SK-N-SH (cell line): ENCODE measurements at regions not wholly inside any gene's neighbourhood (a gene's known extent, or its start where the extent isn't known, plus 50 kb on each side); places are given as distances from the start of the nearest gene placed in this dataset.

Experiments used
- CTCF ChIA-PET: fragments of 300-600, 350-600 bp; formaldehyde crosslinking; extraction: SDS; loops from one replicate; lab custom pipeline; 2021; lab: Yijun Ruan, JAX
- POLR2A ChIA-PET: fragments of 350-600 bp; sonication (Branson Sonifier 250); formaldehyde crosslinking; extraction: SDS; loops from one replicate; lab custom pipeline; 2020; ENCODE audit warnings: antibody characterized with exemption, inconsistent platforms; lab: Yijun Ruan, JAX
- DNase-seq: peaks from one replicate; pipeline ENCODE4 v3.0.0; 2012
- H2AFZ ChIP-seq: fragments of 200-600 bp; sonication (generic); 2 replicates; pipeline ENCODE4 v1.8.1; 2016; ENCODE audit warnings: antibody characterized with exemption, mild to moderate bottlenecking, low read depth
- H3F3A ChIP-seq: fragments of 200-600 bp; sonication (generic); replicated peaks from 2 replicates; pipeline ENCODE3; 2016; ENCODE audit warnings: antibody characterized with exemption, mild to moderate bottlenecking; ENCODE audit not compliant: insufficient read depth
- H3K27ac ChIP-seq, 2 experiments: fragments of 200-500 bp in 1 of 2; fragments of 200-600 bp in 1 of 2; sonication (Bioruptor generic) in 1 of 2; sonication (generic), shearing (Covaris generic) in 1 of 2; 2 replicates each; pipeline versions ENCODE4 v1.5.1 to v1.6.1; 2014 to 2016; ENCODE audit warnings: low read depth in 2 of 2, inconsistent platforms in 1 of 2, low read length in 1 of 2, mild to moderate bottlenecking in 1 of 2, mixed read lengths in 1 of 2
- H3K27me3 ChIP-seq: fragments of 200-600 bp; sonication (generic), shearing (Covaris generic); 2 replicates; pipeline ENCODE4 v1.6.1; 2016; ENCODE audit warnings: mixed run types; ENCODE audit not compliant: insufficient read depth
- H3K36me3 ChIP-seq, 2 experiments: fragments of 200-500 bp in 1 of 2; fragments of 200-600 bp in 1 of 2; sonication (Bioruptor generic) in 1 of 2; sonication (generic) in 1 of 2; replicated peaks in 1 of 2; 2 replicates each; pipeline versions ENCODE3 to v1.5.1; 2014 to 2016; ENCODE audit warnings: low read length in 1 of 2, mild to moderate bottlenecking in 1 of 2; ENCODE audit not compliant: insufficient read depth in 2 of 2, control insufficient read depth in 1 of 2
- H3K4me1 ChIP-seq, 2 experiments: fragments of 200-500 bp in 1 of 2; fragments of 200-600 bp in 1 of 2; sonication (Bioruptor generic) in 1 of 2; sonication (generic), shearing (Covaris generic) in 1 of 2; 2 replicates each; pipeline versions ENCODE4 v1.5.1 to v1.6.1; 2014 to 2016; ENCODE audit warnings: low read depth in 1 of 2, low read length in 1 of 2, mixed run types in 1 of 2; ENCODE audit not compliant: insufficient read depth in 2 of 2, control insufficient read depth in 1 of 2
- H3K4me2 ChIP-seq: fragments of 200-600 bp; sonication (generic), shearing (Covaris generic); 2 replicates; pipeline ENCODE4 v1.6.1; 2017; ENCODE audit warnings: mixed run types
- H3K4me3 ChIP-seq, 2 experiments: fragments of 200-500 bp in 1 of 2; fragments of 200-600 bp in 1 of 2; sonication (Bioruptor generic) in 1 of 2; sonication (generic), shearing (Covaris generic) in 1 of 2; 2 replicates each; pipeline versions ENCODE4 v1.5.1 to v1.8.1; 2014 to 2016; ENCODE audit warnings: low read depth in 2 of 2, inconsistent platforms in 1 of 2, low read length in 1 of 2, mild to moderate bottlenecking in 1 of 2, mixed read lengths in 1 of 2, moderate library complexity in 1 of 2
- H3K79me2 ChIP-seq: fragments of 200-600 bp; sonication (generic); 2 replicates; pipeline ENCODE4 v1.8.1; 2017; ENCODE audit warnings: mild to moderate bottlenecking; ENCODE audit not compliant: insufficient read depth
- H3K9ac ChIP-seq: fragments of 200-600 bp; sonication (generic); 2 replicates; pipeline ENCODE4 v1.6.1; 2017; ENCODE audit warnings: mixed run types
- H3K9me2 ChIP-seq: fragments of 200-600 bp; sonication (generic); 2 replicates; pipeline ENCODE4 v1.6.1; 2017; ENCODE audit warnings: mixed run types
- H3K9me3 ChIP-seq: fragments of 200-600 bp; sonication (generic); 2 replicates; pipeline ENCODE4 v1.6.1; 2017; ENCODE audit warnings: mixed run types, mild to moderate bottlenecking, moderate library complexity
- H4K20me1 ChIP-seq: fragments of 200-600 bp; sonication (generic); 2 replicates; pipeline ENCODE4 v1.6.1; 2017; ENCODE audit warnings: mild to moderate bottlenecking, mixed run types; ENCODE audit not compliant: insufficient read depth
- FOXM1 ChIP-seq: IDR thresholded peaks from 2 replicates; pipeline ENCODE4 v1.4.0; 2012; ENCODE audit warnings: low read depth, mild to moderate bottlenecking
- GATA2 ChIP-seq: sonication (generic); formaldehyde crosslinking; IDR thresholded peaks from 2 replicates; pipeline ENCODE4 v1.5.0; 2020; ENCODE audit warnings: mild to moderate bottlenecking, missing genetic modification reagents
- JUND ChIP-seq: IDR thresholded peaks from 2 replicates; pipeline ENCODE4 v1.4.0; 2012
- MEF2A ChIP-seq: IDR thresholded peaks from 2 replicates; pipeline ENCODE4 v1.4.0; 2012; ENCODE audit warnings: low read depth, borderline replicate concordance
- MXI1 ChIP-seq: IDR thresholded peaks from 2 replicates; pipeline ENCODE4 v1.6.1; 2012; ENCODE audit warnings: mild to moderate bottlenecking, low read depth, low read length, improper control_type of control experiment
- NRF1 ChIP-seq: IDR thresholded peaks from 2 replicates; pipeline ENCODE4 v1.6.1; 2012; ENCODE audit warnings: low read depth, mild to moderate bottlenecking, low read length
- POLR2AphosphoS5 ChIP-seq: IDR thresholded peaks from 2 replicates; pipeline ENCODE4 v1.6.1; 2012; ENCODE audit warnings: low read depth, low read length
- RAD21 ChIP-seq: IDR thresholded peaks from 2 replicates; pipeline ENCODE4 v1.6.1; 2012; ENCODE audit warnings: mild to moderate bottlenecking, low read length
- RXRA ChIP-seq: IDR thresholded peaks from 2 replicates; pipeline ENCODE4 v1.4.0; 2012; ENCODE audit warnings: low read depth, mild to moderate bottlenecking, borderline replicate concordance
- SIN3A ChIP-seq: IDR thresholded peaks from 2 replicates; pipeline ENCODE4 v1.6.1; 2012; ENCODE audit warnings: low read depth, mild to moderate bottlenecking, low read length, moderate library complexity, borderline replicate concordance
- TEAD4 ChIP-seq: IDR thresholded peaks from 2 replicates; pipeline ENCODE4 v1.4.0; 2012; ENCODE audit warnings: mild to moderate bottlenecking, borderline replicate concordance; ENCODE audit not compliant: insufficient read depth
- WGBS: methylation state at CpG from one replicate; pipeline ENCODE4 v1.1.6; 2017; ENCODE audit warnings: low lambda C conversion rate; 5-methylcytosine and 5-hydroxymethylcytosine counted together
- TF ChIP-seq, protein P1 (sequence below): fragments of 200-600 bp; sonication (generic); IDR thresholded peaks from 2 replicates; pipeline ENCODE4 v1.6.1; 2017; ENCODE audit warnings: antibody characterized with exemption, mild to moderate bottlenecking, moderate library complexity
- TF ChIP-seq, protein P2 (sequence below): IDR thresholded peaks from 2 replicates; pipeline ENCODE4 v1.6.1; 2012; ENCODE audit warnings: mild to moderate bottlenecking, low read depth, low read length, moderate library complexity
- TF ChIP-seq, protein P3 (sequence below): IDR thresholded peaks from 2 replicates; pipeline ENCODE4 v1.4.0; 2012; ENCODE audit warnings: low read depth, borderline replicate concordance

DNA sequence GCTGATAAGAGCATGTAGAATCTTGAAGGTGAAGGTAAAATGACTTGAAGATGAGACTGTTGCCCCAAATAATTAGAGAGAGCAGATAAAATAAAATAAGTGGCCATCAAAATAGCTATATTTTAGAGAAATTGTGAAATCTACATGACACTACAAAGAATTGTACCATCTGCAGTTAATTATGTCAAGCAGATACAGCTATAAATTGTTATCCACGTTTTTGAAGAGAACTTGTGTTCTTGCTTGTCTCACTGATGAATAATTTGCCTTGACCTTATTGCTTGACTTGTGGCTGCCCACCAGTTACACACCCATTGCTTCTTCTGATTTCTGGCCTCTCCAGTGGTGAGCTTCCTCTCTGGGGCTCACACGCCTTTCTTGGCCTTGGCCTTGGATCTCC is 75.8 kb upstream of the TNIP3 start (continued):
- TF ChIP-seq RXRA (no peak), NRF1 (no peak), TEAD4 (no peak), POLR2AphosphoS5 (no peak), JUND (no peak), GATA2 (no peak)

DNA sequence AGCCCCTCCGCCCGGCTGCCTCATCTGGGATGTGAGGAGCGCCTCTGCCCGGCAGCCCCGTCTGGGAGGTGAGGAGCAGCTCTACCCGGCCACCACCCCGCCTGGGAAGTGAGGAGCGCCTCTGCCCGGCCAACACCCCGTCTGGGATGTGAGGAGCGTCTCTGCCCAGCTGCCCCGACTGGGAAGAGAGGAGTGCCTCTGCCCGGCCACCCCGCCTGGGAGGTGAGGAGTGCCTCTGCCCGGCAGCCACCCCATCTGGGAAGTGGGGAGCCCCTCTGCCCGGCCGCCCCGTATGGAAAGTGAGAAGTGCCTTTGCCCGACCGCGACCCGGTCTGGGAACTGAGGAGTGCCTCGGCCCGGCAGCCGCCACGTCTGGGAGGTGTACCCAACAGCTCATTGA is 74.3 kb upstream of the TNIP3 start:
- H3K27ac ChIP-seq = no peak overlapping the region
- no peaks in the 10 kb centered on the region for H3K4me1 ChIP-seq
- TF ChIP-seq MEF2A (no peak), MXI1 (no peak), SIN3A (no peak), RAD21 (no peak), FOXM1 (no peak), TEAD4 (no peak), POLR2AphosphoS5 (no peak), GATA2 (no peak)
- TF ChIP-seq, protein P1, sequence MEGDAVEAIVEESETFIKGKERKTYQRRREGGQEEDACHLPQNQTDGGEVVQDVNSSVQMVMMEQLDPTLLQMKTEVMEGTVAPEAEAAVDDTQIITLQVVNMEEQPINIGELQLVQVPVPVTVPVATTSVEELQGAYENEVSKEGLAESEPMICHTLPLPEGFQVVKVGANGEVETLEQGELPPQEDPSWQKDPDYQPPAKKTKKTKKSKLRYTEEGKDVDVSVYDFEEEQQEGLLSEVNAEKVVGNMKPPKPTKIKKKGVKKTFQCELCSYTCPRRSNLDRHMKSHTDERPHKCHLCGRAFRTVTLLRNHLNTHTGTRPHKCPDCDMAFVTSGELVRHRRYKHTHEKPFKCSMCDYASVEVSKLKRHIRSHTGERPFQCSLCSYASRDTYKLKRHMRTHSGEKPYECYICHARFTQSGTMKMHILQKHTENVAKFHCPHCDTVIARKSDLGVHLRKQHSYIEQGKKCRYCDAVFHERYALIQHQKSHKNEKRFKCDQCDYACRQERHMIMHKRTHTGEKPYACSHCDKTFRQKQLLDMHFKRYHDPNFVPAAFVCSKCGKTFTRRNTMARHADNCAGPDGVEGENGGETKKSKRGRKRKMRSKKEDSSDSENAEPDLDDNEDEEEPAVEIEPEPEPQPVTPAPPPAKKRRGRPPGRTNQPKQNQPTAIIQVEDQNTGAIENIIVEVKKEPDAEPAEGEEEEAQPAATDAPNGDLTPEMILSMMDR = no peak
- TF ChIP-seq, protein P2, sequence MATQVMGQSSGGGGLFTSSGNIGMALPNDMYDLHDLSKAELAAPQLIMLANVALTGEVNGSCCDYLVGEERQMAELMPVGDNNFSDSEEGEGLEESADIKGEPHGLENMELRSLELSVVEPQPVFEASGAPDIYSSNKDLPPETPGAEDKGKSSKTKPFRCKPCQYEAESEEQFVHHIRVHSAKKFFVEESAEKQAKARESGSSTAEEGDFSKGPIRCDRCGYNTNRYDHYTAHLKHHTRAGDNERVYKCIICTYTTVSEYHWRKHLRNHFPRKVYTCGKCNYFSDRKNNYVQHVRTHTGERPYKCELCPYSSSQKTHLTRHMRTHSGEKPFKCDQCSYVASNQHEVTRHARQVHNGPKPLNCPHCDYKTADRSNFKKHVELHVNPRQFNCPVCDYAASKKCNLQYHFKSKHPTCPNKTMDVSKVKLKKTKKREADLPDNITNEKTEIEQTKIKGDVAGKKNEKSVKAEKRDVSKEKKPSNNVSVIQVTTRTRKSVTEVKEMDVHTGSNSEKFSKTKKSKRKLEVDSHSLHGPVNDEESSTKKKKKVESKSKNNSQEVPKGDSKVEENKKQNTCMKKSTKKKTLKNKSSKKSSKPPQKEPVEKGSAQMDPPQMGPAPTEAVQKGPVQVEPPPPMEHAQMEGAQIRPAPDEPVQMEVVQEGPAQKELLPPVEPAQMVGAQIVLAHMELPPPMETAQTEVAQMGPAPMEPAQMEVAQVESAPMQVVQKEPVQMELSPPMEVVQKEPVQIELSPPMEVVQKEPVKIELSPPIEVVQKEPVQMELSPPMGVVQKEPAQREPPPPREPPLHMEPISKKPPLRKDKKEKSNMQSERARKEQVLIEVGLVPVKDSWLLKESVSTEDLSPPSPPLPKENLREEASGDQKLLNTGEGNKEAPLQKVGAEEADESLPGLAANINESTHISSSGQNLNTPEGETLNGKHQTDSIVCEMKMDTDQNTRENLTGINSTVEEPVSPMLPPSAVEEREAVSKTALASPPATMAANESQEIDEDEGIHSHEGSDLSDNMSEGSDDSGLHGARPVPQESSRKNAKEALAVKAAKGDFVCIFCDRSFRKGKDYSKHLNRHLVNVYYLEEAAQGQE = no peak
- TF ChIP-seq, protein P3, sequence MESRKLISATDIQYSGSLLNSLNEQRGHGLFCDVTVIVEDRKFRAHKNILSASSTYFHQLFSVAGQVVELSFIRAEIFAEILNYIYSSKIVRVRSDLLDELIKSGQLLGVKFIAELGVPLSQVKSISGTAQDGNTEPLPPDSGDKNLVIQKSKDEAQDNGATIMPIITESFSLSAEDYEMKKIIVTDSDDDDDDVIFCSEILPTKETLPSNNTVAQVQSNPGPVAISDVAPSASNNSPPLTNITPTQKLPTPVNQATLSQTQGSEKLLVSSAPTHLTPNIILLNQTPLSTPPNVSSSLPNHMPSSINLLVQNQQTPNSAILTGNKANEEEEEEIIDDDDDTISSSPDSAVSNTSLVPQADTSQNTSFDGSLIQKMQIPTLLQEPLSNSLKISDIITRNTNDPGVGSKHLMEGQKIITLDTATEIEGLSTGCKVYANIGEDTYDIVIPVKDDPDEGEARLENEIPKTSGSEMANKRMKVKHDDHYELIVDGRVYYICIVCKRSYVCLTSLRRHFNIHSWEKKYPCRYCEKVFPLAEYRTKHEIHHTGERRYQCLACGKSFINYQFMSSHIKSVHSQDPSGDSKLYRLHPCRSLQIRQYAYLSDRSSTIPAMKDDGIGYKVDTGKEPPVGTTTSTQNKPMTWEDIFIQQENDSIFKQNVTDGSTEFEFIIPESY = no peak
- H3K27me3 ChIP-seq = peaks cover 8% of the 10 kb centered on the region; the same call in 1 of the 2 replicates
- ChIA-PET CTCF (no interaction called here), POLR2A (no interaction called here)
- DNase-seq = no peak
- no peaks in the 10 kb centered on the region for H3K9me2 ChIP-seq
- no peaks in the 10 kb centered on the region for H3F3A ChIP-seq
- H3K9me3 ChIP-seq = no peaks in the 10 kb centered on the region
- no peak overlapping the region for H2AFZ ChIP-seq
- no peak overlapping the region for H3K9ac ChIP-seq
- no peak overlapping the region for H3K4me3 ChIP-seq
- H4K20me1 ChIP-seq = no peaks in the 10 kb centered on the region
- H3K79me2 ChIP-seq = no peaks in the 10 kb centered on the region
- H3K36me3 ChIP-seq = no peaks in the 10 kb centered on the region
- WGBS = 60% methylated on average over 8 of the region's 26 CpGs
- no peak overlapping the region for H3K4me2 ChIP-seq
